Astrocyte (in vitro differentiated cells and primary cell): ENCODE measurements at regions not wholly inside any gene's neighbourhood (a gene's known extent, or its start where the extent isn't known, plus 50 kb on each side); places are given as distances from the start of the nearest gene placed in this dataset.

Source experiments
- DNase-seq: peaks from one replicate; pipeline ENCODE4 v3.0.0-alpha.2; 2010; ENCODE audit warnings: low read depth
- FAIRE-seq: peaks from 2 replicates; lab custom pipeline; 2011; peaks lifted over from hg19 to GRCh38; lab: Jason Lieb, UNC
- H2AFZ ChIP-seq: 2 replicates; pipeline ENCODE4 v1.6.0; 2012; ENCODE audit warnings: low read depth, low read length, inconsistent platforms
- H3K27ac ChIP-seq: 2 replicates; pipeline ENCODE4 v1.5.1; 2011; ENCODE audit warnings: low read depth, low read length, inconsistent platforms
- H3K27me3 ChIP-seq: 2 replicates; pipeline ENCODE4 v1.6.0; 2011; ENCODE audit warnings: low read length, inconsistent platforms; ENCODE audit not compliant: insufficient read depth
- H3K36me3 ChIP-seq: 2 replicates; pipeline ENCODE4 v1.5.1; 2011; ENCODE audit warnings: low read length, inconsistent platforms; ENCODE audit not compliant: insufficient read depth
- H3K4me1 ChIP-seq: 2 replicates; pipeline ENCODE4 v1.5.1; 2011; ENCODE audit warnings: low read length, inconsistent platforms; ENCODE audit not compliant: insufficient read depth
- H3K4me2 ChIP-seq: 2 replicates; pipeline ENCODE4 v1.6.0; 2012; ENCODE audit warnings: low read length, inconsistent platforms
- H3K4me3 ChIP-seq: 2 replicates; pipeline ENCODE4 v1.5.1; 2011; ENCODE audit warnings: low read depth, mild to moderate bottlenecking, low read length, inconsistent platforms; ENCODE audit not compliant: insufficient read depth
- H3K79me2 ChIP-seq: 2 replicates; pipeline ENCODE4 v1.6.0; 2012; ENCODE audit warnings: mild to moderate bottlenecking, low read length, inconsistent platforms; ENCODE audit not compliant: insufficient read depth
- H3K9ac ChIP-seq: 2 replicates; pipeline ENCODE4 v1.6.0; 2012; ENCODE audit warnings: mild to moderate bottlenecking, low read length, inconsistent platforms
- H3K9me3 ChIP-seq: 2 replicates; pipeline ENCODE4 v1.5.1; 2012; ENCODE audit warnings: low read depth, mild to moderate bottlenecking, low read length, inconsistent platforms; ENCODE audit not compliant: insufficient read depth
- H4K20me1 ChIP-seq: 2 replicates; pipeline ENCODE4 v1.6.0; 2012; ENCODE audit warnings: low read length, inconsistent platforms; ENCODE audit not compliant: insufficient read depth
- H3K27ac Mint-ChIP-seq: one replicate; pipeline ENCODE4 v1.8.0; 2021; ENCODE audit warnings: mild to moderate bottlenecking, mixed read lengths; ENCODE audit not compliant: unreplicated experiment
- H3K27me3 Mint-ChIP-seq: one replicate; pipeline ENCODE4 v1.8.0; 2021; ENCODE audit warnings: low read depth, mixed read lengths; ENCODE audit not compliant: unreplicated experiment
- H3K36me3 Mint-ChIP-seq: one replicate; pipeline ENCODE4 v1.8.0; 2021; ENCODE audit warnings: low read depth, mixed read lengths; ENCODE audit not compliant: unreplicated experiment
- H3K4me1 Mint-ChIP-seq: one replicate; pipeline ENCODE4 v1.8.0; 2021; ENCODE audit warnings: low read depth, mixed read lengths; ENCODE audit not compliant: unreplicated experiment
- H3K4me3 Mint-ChIP-seq: one replicate; pipeline ENCODE4 v1.8.0; 2021; ENCODE audit warnings: mild to moderate bottlenecking, moderate library complexity, mixed read lengths; ENCODE audit not compliant: unreplicated experiment
- H3K9me3 Mint-ChIP-seq: one replicate; pipeline ENCODE4 v1.8.0; 2021; ENCODE audit warnings: mild to moderate bottlenecking, mixed read lengths; ENCODE audit not compliant: unreplicated experiment
- EZH2 ChIP-seq: IDR thresholded peaks from 2 replicates; pipeline ENCODE4 v1.6.1; 2012; ENCODE audit warnings: mild to moderate bottlenecking, low read length, inconsistent platforms; ENCODE audit not compliant: insufficient read depth
- TF ChIP-seq, protein P1 (sequence below): IDR thresholded peaks from 2 replicates; pipeline ENCODE4 v1.5.1; 2011; ENCODE audit warnings: low read depth, mild to moderate bottlenecking, inconsistent platforms, low read length, moderate library complexity; ENCODE audit not compliant: insufficient read depth

DNA sequence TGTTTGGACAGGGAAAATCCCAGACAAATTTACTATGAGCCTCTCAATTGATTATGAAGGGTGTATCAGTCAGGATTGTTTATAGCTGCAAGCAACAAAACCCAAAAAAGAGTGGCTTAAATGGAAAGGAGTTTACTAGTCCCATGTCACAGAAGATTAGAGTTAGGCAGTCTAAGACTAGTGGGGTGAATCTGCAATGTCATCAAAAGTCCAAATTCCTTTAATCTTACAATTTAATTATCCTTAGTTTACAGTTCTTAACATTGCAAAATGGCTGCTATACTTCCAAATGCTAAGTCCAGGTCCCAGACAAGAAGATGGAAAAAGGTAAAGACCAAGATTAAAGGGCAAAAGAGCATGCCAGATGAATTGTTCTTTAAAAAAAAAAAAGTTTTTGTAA, 143.6 kb downstream of the CD47 start:
- H3K9me3 Mint-ChIP-seq: no peaks in the 10 kb centered on the region

DNA sequence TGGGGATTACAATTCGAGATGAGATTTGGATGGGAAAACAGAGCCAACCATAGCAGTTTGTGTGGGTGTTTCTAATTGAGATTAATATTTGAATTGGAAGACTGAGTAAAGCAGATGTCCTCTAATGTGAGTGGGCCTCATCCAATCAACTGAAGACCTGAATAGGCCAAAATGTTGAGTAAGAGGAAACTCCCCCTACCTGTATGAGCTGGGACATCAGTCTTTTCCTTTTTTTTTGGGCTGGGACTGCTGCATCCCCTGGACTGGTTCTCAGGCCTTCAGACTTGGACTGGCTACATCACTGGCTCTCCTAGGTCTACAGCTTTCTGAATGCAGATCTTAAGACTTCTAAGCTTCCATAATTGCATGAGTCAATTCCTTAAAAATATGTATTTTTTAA, 144.1 kb downstream of the CD47 start:
- Histone ChIP-seq H3K36me3 (no peaks in the 10 kb centered on the region), H3K9me3 (no peaks in the 10 kb centered on the region), H3K4me2 (no peak overlapping the region), H3K4me1 (no peaks in the 10 kb centered on the region), H3K9ac (no peak overlapping the region), H3K79me2 (no peaks in the 10 kb centered on the region), H4K20me1 (no peaks in the 10 kb centered on the region), H3K27me3 (no peaks in the 10 kb centered on the region), H3K27ac (no peak overlapping the region), H2AFZ (no peak overlapping the region), H3K4me3 (no peak overlapping the region)
- Mint-ChIP-seq H3K27ac (no peak overlapping the region), H3K36me3 (no peaks in the 10 kb centered on the region), H3K4me3 (no peak overlapping the region), H3K9me3 (no peaks in the 10 kb centered on the region), H3K27me3 (no peaks in the 10 kb centered on the region), H3K4me1 (peaks cover 10% of the 10 kb centered on the region)
- DNase-seq (no peak), FAIRE-seq (no peak)
- TF ChIP-seq, protein P1, sequence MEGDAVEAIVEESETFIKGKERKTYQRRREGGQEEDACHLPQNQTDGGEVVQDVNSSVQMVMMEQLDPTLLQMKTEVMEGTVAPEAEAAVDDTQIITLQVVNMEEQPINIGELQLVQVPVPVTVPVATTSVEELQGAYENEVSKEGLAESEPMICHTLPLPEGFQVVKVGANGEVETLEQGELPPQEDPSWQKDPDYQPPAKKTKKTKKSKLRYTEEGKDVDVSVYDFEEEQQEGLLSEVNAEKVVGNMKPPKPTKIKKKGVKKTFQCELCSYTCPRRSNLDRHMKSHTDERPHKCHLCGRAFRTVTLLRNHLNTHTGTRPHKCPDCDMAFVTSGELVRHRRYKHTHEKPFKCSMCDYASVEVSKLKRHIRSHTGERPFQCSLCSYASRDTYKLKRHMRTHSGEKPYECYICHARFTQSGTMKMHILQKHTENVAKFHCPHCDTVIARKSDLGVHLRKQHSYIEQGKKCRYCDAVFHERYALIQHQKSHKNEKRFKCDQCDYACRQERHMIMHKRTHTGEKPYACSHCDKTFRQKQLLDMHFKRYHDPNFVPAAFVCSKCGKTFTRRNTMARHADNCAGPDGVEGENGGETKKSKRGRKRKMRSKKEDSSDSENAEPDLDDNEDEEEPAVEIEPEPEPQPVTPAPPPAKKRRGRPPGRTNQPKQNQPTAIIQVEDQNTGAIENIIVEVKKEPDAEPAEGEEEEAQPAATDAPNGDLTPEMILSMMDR: no peak
- no peak for TF ChIP-seq EZH2

More for the DNA sequence above, 143.6 kb downstream of the CD47 start:
- Histone ChIP-seq H2AFZ (no peak overlapping the region), H3K79me2 (no peaks in the 10 kb centered on the region), H3K4me2 (no peak overlapping the region), H3K4me3 (no peak overlapping the region), H3K27me3 (no peaks in the 10 kb centered on the region), H3K9me3 (no peaks in the 10 kb centered on the region), H4K20me1 (no peaks in the 10 kb centered on the region), H3K27ac (no peak overlapping the region), H3K9ac (no peak overlapping the region), H3K36me3 (no peaks in the 10 kb centered on the region), H3K4me1 (no peaks in the 10 kb centered on the region)
- no peak for TF ChIP-seq EZH2
- TF ChIP-seq, protein P1: no peak
- H3K36me3 Mint-ChIP-seq: no peaks in the 10 kb centered on the region
- FAIRE-seq: no peak
- H3K4me3 Mint-ChIP-seq: no peak overlapping the region
- no peaks in the 10 kb centered on the region for H3K27me3 Mint-ChIP-seq
- DNase-seq: no peak
- peaks cover 10% of the 10 kb centered on the region for H3K4me1 Mint-ChIP-seq
- no peak overlapping the region for H3K27ac Mint-ChIP-seq

DNA sequence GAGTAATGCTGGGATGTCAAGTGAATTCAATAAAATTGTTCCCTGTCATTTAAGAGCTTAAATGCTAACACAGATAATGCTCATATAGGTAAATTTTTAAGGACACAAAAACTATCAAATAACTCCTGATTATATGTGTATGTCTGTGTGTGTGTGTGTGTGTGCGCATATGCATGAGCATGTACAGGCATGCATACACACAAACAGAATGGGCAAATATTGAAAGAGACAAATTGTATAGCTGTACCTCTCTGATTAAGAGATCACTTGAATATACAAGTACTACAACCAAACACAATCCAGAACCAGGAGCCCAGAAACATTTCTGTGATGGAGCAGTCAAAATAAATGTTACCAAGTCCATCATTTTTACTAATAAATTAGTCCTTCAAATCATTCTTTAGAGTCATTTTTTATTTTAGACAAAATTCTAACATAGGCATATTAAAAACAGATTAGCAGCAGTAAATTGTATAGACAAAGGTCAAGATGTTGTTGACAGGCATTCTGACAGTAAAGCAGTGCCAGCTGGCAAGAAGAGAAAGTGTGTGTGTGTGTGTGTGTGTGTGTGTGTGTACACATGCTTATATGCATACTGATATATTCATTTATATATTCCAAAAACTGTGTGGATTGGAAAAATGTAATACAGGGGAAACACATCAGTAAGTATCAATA, 145.3 kb downstream of the CD47 start:
- TF ChIP-seq EZH2: no peak
- TF ChIP-seq, protein P1: no peak
- Histone ChIP-seq H2AFZ (no peak overlapping the region), H3K4me2 (no peak overlapping the region), H3K4me1 (no peaks in the 10 kb centered on the region), H3K79me2 (no peaks in the 10 kb centered on the region), H3K27me3 (no peaks in the 10 kb centered on the region), H3K36me3 (no peaks in the 10 kb centered on the region), H4K20me1 (no peaks in the 10 kb centered on the region), H3K27ac (no peak overlapping the region), H3K4me3 (no peak overlapping the region), H3K9me3 (no peaks in the 10 kb centered on the region), H3K9ac (no peak overlapping the region)
- peaks cover 10% of the 10 kb centered on the region for H3K4me1 Mint-ChIP-seq
- no peaks in the 10 kb centered on the region for H3K27me3 Mint-ChIP-seq
- FAIRE-seq (no peak), DNase-seq (no peak)
- no peak overlapping the region for H3K27ac Mint-ChIP-seq
- no peaks in the 10 kb centered on the region for H3K9me3 Mint-ChIP-seq
- no peaks in the 10 kb centered on the region for H3K36me3 Mint-ChIP-seq
- no peak overlapping the region for H3K4me3 Mint-ChIP-seq
